Thoracic aorta (tissue), 2 donors: ENCODE measurements at regions not wholly inside any gene's neighbourhood (a gene's known extent, or its start where the extent isn't known, plus 50 kb on each side); places are given as distances from the start of the nearest gene placed in this dataset.
"Not testable (repeated sequence)": the region's sequence is repeated elsewhere in the genome, so short reads cannot be mapped to it uniquely, and the experiment has no call there.

Source experiments
- ATAC-seq: fragments of 150-250 bp; one replicate; pipeline ENCODE4 v1.8.0; 2017; ENCODE audit warnings: low read depth; ENCODE audit not compliant: insufficient number of reproducible peaks, low FRiP score
- DNase-seq: peaks from one replicate; pipeline ENCODE4 v3.0.0-alpha.2; 2020; ENCODE audit warnings: low spot score
- H3K27ac ChIP-seq, 2 donors: fragments of 200-600 bp; sonication (generic); 1 replicate in 1 of 2; 2 replicates in 1 of 2; pipeline ENCODE4 v1.5.1; 2016; ENCODE audit warnings: mild to moderate bottlenecking in 2 of 2, moderate library complexity in 2 of 2
- H3K27me3 ChIP-seq: fragments of 200-600 bp; sonication (generic); replicated peaks from 2 replicates; pipeline ENCODE4 v1.6.0; 2016; ENCODE audit warnings: mild to moderate bottlenecking; ENCODE audit not compliant: insufficient read depth
- H3K36me3 ChIP-seq: fragments of 200-600 bp; sonication (generic); one replicate; pipeline ENCODE4 v1.5.1; 2016
- H3K4me1 ChIP-seq, 2 donors: fragments of 200-600 bp; sonication (generic); 1 replicate in 1 of 2; 2 replicates in 1 of 2; pipeline versions ENCODE4 v1.5.1 to v1.6.0; 2016; ENCODE audit warnings: low read depth in 2 of 2, mild to moderate bottlenecking in 1 of 2; ENCODE audit not compliant: control insufficient read depth in 1 of 2
- H3K4me3 ChIP-seq: fragments of 200-600 bp; sonication (generic); 2 replicates; pipeline ENCODE4 v1.5.1; 2016; ENCODE audit warnings: mild to moderate bottlenecking
- H3K9me3 ChIP-seq: fragments of 200-600 bp; sonication (generic); 2 replicates; pipeline ENCODE4 v1.5.1; 2016
- TF ChIP-seq, protein P1 (sequence below): fragments of 200-600 bp; sonication (generic); IDR thresholded peaks from one replicate; pipeline ENCODE4 v1.5.1; 2019; ENCODE audit warnings: antibody characterized with exemption

DNA sequence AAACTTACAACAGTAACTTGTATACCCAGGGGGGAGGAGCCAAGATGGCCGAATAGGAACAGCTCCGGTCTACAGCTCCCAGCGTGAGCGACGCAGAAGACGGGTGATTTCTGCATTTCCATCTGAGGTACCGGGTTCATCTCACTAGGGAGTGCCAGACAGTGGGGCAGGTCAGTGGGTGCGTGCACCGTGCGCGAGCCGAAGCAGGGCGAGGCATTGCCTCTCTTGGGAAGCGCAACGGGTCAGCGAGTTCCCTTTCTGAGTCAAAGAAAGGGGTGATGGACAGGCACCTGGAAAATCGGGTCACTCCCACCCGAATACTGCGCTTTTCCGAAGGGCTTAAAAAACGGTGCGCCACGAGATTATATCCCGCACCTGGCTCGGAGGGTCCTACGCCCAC, 278.8 kb downstream of the FAM47B start:
- ATAC-seq, DNase-seq, H3K4me3 ChIP-seq, H3K36me3 ChIP-seq, H3K4me1 ChIP-seq, H3K27me3 ChIP-seq, H3K9me3 ChIP-seq, H3K27ac ChIP-seq: not testable (repeated sequence)

DNA sequence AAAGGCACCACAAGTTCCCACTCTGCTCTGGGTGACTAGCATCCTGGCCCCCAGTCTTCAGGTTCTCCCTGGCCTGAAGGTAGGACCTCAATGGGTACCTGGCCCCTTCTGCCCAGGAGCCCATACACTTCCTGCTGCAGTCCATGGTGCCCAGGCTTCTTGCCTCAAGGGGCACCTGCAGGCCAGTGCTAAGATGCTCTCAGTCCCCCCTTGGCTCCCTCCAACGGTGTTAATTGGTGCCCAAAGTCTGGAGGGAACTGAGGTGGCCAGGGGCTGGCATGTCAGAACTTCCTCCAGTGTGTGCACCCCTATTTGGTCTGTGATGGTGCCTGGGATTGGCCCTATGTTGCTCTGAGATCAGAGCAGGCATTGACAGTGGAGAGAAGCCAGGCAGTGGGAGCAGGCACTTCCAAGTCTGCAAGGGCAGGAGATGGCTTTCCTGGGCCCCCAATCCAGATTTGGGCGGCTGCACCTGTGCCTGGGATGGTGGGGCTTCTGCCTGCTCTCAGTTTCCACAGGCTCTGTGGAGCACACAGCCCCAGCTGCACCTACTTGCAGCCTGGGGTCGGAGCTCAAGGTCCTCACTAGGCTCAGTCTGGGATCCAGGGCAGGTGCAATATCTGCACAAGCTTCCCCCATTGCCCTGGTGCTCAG, 301.6 kb downstream of the FAM47B start:
- Histone ChIP-seq H3K4me3 (no peak overlapping the region), H3K9me3 (no peaks in the 10 kb centered on the region), H3K36me3 (no peaks in the 10 kb centered on the region), H3K4me1 (no peaks in the 10 kb centered on the region), H3K27me3 (no peaks in the 10 kb centered on the region), H3K27ac (no peak overlapping the region)
- TF ChIP-seq, protein P1, sequence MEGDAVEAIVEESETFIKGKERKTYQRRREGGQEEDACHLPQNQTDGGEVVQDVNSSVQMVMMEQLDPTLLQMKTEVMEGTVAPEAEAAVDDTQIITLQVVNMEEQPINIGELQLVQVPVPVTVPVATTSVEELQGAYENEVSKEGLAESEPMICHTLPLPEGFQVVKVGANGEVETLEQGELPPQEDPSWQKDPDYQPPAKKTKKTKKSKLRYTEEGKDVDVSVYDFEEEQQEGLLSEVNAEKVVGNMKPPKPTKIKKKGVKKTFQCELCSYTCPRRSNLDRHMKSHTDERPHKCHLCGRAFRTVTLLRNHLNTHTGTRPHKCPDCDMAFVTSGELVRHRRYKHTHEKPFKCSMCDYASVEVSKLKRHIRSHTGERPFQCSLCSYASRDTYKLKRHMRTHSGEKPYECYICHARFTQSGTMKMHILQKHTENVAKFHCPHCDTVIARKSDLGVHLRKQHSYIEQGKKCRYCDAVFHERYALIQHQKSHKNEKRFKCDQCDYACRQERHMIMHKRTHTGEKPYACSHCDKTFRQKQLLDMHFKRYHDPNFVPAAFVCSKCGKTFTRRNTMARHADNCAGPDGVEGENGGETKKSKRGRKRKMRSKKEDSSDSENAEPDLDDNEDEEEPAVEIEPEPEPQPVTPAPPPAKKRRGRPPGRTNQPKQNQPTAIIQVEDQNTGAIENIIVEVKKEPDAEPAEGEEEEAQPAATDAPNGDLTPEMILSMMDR, result no peak
- no peak for ATAC-seq
- DNase-seq, result no peak

DNA sequence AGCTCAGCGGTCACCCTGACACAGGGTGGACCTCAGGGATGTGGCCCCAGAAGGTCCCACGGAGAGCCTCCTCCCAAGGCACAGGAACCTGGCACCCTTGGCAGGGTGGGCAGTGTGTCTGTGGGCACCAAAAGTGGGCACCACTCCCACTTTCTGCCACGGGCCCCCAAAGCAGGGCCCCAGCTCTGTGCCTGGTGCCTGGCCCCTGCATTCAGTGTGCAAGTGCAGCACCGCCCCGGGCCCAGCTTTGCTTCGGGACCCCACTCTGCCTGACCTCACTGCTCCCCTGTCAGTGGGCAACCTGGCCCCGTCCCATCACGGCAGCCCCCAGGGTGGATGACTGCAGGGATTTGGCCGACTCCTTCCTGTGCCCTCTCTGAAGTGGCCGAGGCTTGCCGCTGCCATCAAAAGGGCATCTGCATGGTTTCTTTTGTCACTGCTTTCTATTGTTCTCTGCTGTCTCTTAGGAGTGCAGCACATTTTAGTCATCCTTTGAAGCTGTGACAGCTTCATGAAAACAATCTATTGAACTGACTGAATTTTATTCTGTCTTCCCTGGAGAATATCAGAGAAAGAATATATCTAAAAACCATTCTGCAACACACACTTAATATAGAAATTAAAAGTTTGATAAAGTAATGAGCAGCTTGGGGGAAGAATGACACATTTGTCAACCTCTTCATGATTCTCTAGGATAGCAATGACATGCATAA, 302.4 kb downstream of the FAM47B start:
- TF ChIP-seq, protein P1, result no peak
- DNase-seq (no peak), ATAC-seq (no peak)
- no peak overlapping the region for H3K4me3 ChIP-seq
- H3K4me1 ChIP-seq, result no peaks in the 10 kb centered on the region
- H3K9me3 ChIP-seq, result no peaks in the 10 kb centered on the region
- H3K27me3 ChIP-seq, result no peaks in the 10 kb centered on the region
- no peak overlapping the region for H3K27ac ChIP-seq
- H3K36me3 ChIP-seq, result no peaks in the 10 kb centered on the region

DNA sequence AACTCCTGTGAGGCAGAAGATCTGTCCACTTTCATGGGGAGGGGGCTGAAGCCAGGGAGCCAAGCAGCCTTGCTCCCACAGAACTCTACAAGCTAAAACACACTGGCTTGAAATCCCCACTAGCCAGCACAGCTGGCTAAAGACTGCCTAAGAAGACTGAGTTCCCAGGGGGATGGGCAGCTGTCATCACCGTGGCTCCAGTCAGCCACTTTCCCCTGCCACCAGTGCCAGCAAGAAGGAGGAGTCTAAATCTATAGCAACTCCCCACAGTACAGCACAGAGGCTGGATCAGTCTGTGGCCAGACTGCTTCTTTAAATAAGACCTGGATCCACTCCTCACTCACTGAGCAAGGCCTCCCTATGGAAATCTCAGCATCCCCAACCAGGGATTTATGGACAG, 308.6 kb downstream of the FAM47B start:
- Histone ChIP-seq H3K9me3 (no peaks in the 10 kb centered on the region), H3K27ac (no peak overlapping the region), H3K36me3 (no peaks in the 10 kb centered on the region), H3K4me3 (no peak overlapping the region), H3K27me3 (no peaks in the 10 kb centered on the region), H3K4me1 (no peaks in the 10 kb centered on the region)
- DNase-seq, result no peak
- TF ChIP-seq, protein P1, result no peak
- no peak for ATAC-seq

DNA sequence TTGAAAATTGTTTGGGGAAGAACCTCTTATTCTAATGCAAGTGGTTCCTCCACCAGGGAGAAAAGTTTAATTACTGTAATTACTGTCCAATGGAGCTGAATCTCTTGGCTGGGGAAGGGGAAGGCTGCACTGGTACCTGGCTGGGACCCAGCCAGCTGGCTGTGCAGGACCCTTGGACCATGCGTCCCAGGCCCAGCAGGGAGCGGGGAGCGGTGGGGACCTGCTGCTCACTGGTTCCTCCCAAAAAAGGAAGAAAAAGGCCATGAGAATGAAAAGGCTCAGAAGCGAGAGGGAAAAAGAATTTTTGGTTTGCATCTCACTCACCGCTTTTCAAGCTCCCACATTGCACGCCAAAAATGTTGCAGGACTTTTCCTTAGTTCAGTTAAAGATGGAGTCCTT, 333.5 kb downstream of the FAM47B start:
- DNase-seq (no peak), ATAC-seq (no peak)
- Histone ChIP-seq H3K4me1 (peaks cover 0 to 7% of the 10 kb centered on the region in 2 donors), H3K27me3 (no peaks in the 10 kb centered on the region), H3K36me3 (no peaks in the 10 kb centered on the region), H3K27ac (no peak overlapping the region), H3K4me3 (no peak overlapping the region), H3K9me3 (no peaks in the 10 kb centered on the region)
- TF ChIP-seq, protein P1, result no peak
